Nephron (organoid): ENCODE measurements at regions not wholly inside any gene's neighbourhood (a gene's known extent, or its start where the extent isn't known, plus 50 kb on each side); places are given as distances from the start of the nearest gene placed in this dataset.

Experiments
- H3K27ac Mint-ChIP-seq, 3 experiments: 2 replicates each; pipeline ENCODE4 v1.8.0; 2020; ENCODE audit warnings: mixed read lengths in 3 of 3, mild to moderate bottlenecking in 2 of 3, moderate library complexity in 1 of 3
- H3K27me3 Mint-ChIP-seq: 2 replicates; pipeline ENCODE4 v1.8.0; 2021; ENCODE audit warnings: low read depth, mild to moderate bottlenecking, moderate library complexity, mixed read lengths
- H3K36me3 Mint-ChIP-seq: 2 replicates; pipeline ENCODE4 v1.8.0; 2020; ENCODE audit warnings: low read depth, mixed read lengths
- H3K4me1 Mint-ChIP-seq: 2 replicates; pipeline ENCODE4 v1.8.0; 2020; ENCODE audit warnings: mixed read lengths
- H3K4me3 Mint-ChIP-seq, 3 experiments: 2 replicates each; pipeline ENCODE4 v1.8.0; 2020; ENCODE audit warnings: mild to moderate bottlenecking in 3 of 3, mixed read lengths in 3 of 3, moderate library complexity in 2 of 3
- H3K9me3 Mint-ChIP-seq: 2 replicates; pipeline ENCODE4 v1.8.0; 2020; ENCODE audit warnings: mixed read lengths
- TF ChIP-seq, protein P1 (sequence below), 3 experiments: fragments of 200-600 bp; sonication (generic); IDR thresholded peaks; one replicate each; pipeline ENCODE4 v1.5.0; 2021; ENCODE audit warnings: antibody characterized with exemption in 3 of 3; ENCODE audit not compliant: unreplicated experiment in 3 of 3

- H3K9me3 Mint-ChIP-seq: no peaks in the 10 kb centered on the region
- H3K27me3 Mint-ChIP-seq: no peaks in the 10 kb centered on the region
- H3K27ac Mint-ChIP-seq: peak overlapping the region; percentile 57 to 69 (median 61)
- H3K36me3 Mint-ChIP-seq: no peaks in the 10 kb centered on the region
- TF ChIP-seq, protein P1, sequence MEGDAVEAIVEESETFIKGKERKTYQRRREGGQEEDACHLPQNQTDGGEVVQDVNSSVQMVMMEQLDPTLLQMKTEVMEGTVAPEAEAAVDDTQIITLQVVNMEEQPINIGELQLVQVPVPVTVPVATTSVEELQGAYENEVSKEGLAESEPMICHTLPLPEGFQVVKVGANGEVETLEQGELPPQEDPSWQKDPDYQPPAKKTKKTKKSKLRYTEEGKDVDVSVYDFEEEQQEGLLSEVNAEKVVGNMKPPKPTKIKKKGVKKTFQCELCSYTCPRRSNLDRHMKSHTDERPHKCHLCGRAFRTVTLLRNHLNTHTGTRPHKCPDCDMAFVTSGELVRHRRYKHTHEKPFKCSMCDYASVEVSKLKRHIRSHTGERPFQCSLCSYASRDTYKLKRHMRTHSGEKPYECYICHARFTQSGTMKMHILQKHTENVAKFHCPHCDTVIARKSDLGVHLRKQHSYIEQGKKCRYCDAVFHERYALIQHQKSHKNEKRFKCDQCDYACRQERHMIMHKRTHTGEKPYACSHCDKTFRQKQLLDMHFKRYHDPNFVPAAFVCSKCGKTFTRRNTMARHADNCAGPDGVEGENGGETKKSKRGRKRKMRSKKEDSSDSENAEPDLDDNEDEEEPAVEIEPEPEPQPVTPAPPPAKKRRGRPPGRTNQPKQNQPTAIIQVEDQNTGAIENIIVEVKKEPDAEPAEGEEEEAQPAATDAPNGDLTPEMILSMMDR (IDR thresholded peaks at IDR 0.05; ENCODE audit: unreplicated experiment in 3 of 3): no peak
- H3K4me1 Mint-ChIP-seq: peaks cover 32% of the 10 kb centered on the region
- no peak overlapping the region for H3K4me3 Mint-ChIP-seq
These were observed 216.3 kb upstream of the ADGRL2 start for GRCh38 chr1:81584398-81584797.

- peak overlapping the region; percentile 57 to 69 (median 61) for H3K27ac Mint-ChIP-seq
- no peaks in the 10 kb centered on the region for H3K36me3 Mint-ChIP-seq
- no peaks in the 10 kb centered on the region for H3K27me3 Mint-ChIP-seq
- no peak overlapping the region for H3K4me3 Mint-ChIP-seq
- H3K9me3 Mint-ChIP-seq: no peaks in the 10 kb centered on the region
- TF ChIP-seq, protein P1 (IDR thresholded peaks at IDR 0.05; ENCODE audit: unreplicated experiment in 3 of 3): no peak
- H3K4me1 Mint-ChIP-seq: peaks cover 34% of the 10 kb centered on the region
These were observed 216.9 kb upstream of the ADGRL2 start for GRCh38 chr1:81583878-81584277.

DNA sequence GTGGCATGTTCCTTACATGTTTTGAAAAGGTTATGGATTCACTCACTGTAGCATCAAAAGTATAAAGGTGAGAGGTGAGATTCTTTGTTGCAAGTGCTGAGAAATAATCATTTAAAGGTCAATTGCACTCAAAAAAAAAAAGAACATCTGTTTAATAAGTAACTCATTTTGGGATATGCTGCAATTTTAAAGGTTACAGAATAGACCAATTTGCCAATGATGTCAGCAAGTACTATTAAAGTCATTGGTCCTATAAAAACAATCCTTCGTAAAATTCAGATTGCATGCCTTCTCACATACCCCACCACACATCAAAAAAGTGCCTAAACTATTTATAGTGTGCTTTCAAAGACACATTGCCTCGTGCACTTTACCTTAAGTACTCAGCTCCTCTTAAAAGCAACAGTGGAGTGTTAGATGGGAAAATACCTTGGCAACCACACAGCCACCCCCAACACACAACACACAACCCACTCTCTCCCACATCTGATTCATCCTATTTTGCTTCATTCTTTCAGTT is 218.2 kb upstream of the ADGRL2 start:
- peaks cover 31% of the 10 kb centered on the region for H3K4me1 Mint-ChIP-seq
- H3K27ac Mint-ChIP-seq: peak overlapping the region; percentile 2 to 17 (median 13)
- H3K27me3 Mint-ChIP-seq: no peaks in the 10 kb centered on the region
- no peak overlapping the region for H3K4me3 Mint-ChIP-seq
- TF ChIP-seq, protein P1 (IDR thresholded peaks at IDR 0.05; ENCODE audit: unreplicated experiment in 3 of 3): no peak
- no peaks in the 10 kb centered on the region for H3K36me3 Mint-ChIP-seq
- no peaks in the 10 kb centered on the region for H3K9me3 Mint-ChIP-seq

- Mint-ChIP-seq H3K4me3 (no peak overlapping the region), H3K4me1 (peaks cover 32% of the 10 kb centered on the region), H3K27ac (no peak overlapping the region), H3K9me3 (no peaks in the 10 kb centered on the region), H3K36me3 (no peaks in the 10 kb centered on the region), H3K27me3 (no peaks in the 10 kb centered on the region)
- TF ChIP-seq, protein P1 (IDR thresholded peaks at IDR 0.05; ENCODE audit: unreplicated experiment in 3 of 3): no peak
These were observed 221.9 kb upstream of the ADGRL2 start for GRCh38 chr1:81578867-81579266.

- no peak overlapping the region for H3K27ac Mint-ChIP-seq
- no peaks in the 10 kb centered on the region for H3K27me3 Mint-ChIP-seq
- no peaks in the 10 kb centered on the region for H3K9me3 Mint-ChIP-seq
- H3K36me3 Mint-ChIP-seq: no peaks in the 10 kb centered on the region
- no peak overlapping the region for H3K4me3 Mint-ChIP-seq
- H3K4me1 Mint-ChIP-seq: peaks cover 17% of the 10 kb centered on the region
- TF ChIP-seq, protein P1 (IDR thresholded peaks at IDR 0.05; ENCODE audit: unreplicated experiment in 3 of 3): no peak
These were observed 223.6 kb upstream of the ADGRL2 start for GRCh38 chr1:81577004-81577697.

DNA sequence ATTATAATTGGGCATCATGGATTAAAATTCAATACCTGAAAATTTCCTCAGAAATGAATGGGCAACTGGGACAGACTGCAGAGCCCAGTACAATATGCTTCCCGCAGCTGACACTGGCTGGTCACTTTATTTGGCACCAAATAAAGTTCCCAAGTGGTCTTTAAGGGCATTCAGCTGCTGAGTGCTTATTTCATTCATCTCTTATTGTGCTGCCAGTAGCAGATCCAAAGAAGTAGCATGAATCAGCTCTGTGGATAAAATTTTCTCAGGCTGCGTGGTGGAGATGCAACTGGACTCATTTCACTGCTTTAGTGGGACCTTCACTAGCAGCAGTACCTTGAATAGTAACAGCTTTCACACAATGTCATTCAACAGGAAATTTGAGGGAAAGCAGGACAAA is 226.3 kb upstream of the ADGRL2 start:
- H3K27ac Mint-ChIP-seq: no peak overlapping the region
- H3K27me3 Mint-ChIP-seq: no peaks in the 10 kb centered on the region
- no peaks in the 10 kb centered on the region for H3K36me3 Mint-ChIP-seq
- peaks cover 11% of the 10 kb centered on the region for H3K4me1 Mint-ChIP-seq
- no peak overlapping the region for H3K4me3 Mint-ChIP-seq
- TF ChIP-seq, protein P1 (IDR thresholded peaks at IDR 0.05; ENCODE audit: unreplicated experiment in 3 of 3): no peak
- H3K9me3 Mint-ChIP-seq: no peaks in the 10 kb centered on the region
